Muscle layer of colon (tissue), 2 donors: ENCODE measurements at regions not wholly inside any gene's neighbourhood (a gene's known extent, or its start where the extent isn't known, plus 50 kb on each side); places are given as distances from the start of the nearest gene placed in this dataset.
"Not testable (repeated sequence)": the region's sequence is repeated elsewhere in the genome, so short reads cannot be mapped to it uniquely, and the experiment has no call there.

ENCODE experiments used
- H3K27ac ChIP-seq: one replicate; pipeline ENCODE4 v1.7.0; 2013; ENCODE audit warnings: low read depth, mild to moderate bottlenecking, low read length, moderate library complexity
- H3K27me3 ChIP-seq, 2 donors: one replicate each; pipeline ENCODE4 v1.7.0; 2013; ENCODE audit warnings: low read length in 2 of 2, mild to moderate bottlenecking in 2 of 2; ENCODE audit not compliant: insufficient read depth in 2 of 2, control insufficient read depth in 1 of 2
- H3K36me3 ChIP-seq: one replicate; pipeline ENCODE4 v1.7.0; 2013; ENCODE audit warnings: mild to moderate bottlenecking, low read length; ENCODE audit not compliant: insufficient read depth
- H3K4me1 ChIP-seq: one replicate; pipeline ENCODE4 v1.7.0; 2013; ENCODE audit warnings: mild to moderate bottlenecking, low read length; ENCODE audit not compliant: insufficient read depth
- H3K4me3 ChIP-seq, 2 donors: one replicate each; pipeline ENCODE4 v1.7.0; 2013; ENCODE audit warnings: low read length in 2 of 2, low read depth in 1 of 2, mild to moderate bottlenecking in 1 of 2, moderate library complexity in 1 of 2
- H3K9ac ChIP-seq: one replicate; pipeline ENCODE4 v1.7.0; 2013; ENCODE audit warnings: low read length
- H3K9me3 ChIP-seq: one replicate; pipeline ENCODE4 v1.7.0; 2013; ENCODE audit warnings: mild to moderate bottlenecking, low read length
- donor health status: abdominal sarcoma.
- donor health status: Adenocarcinoma of cecum.

- Histone ChIP-seq H3K36me3 (no peaks in the 10 kb centered on the region), H3K4me1 (no peaks in the 10 kb centered on the region), H3K27ac (no peak overlapping the region), H3K9me3 (no peaks in the 10 kb centered on the region), H3K4me3 (no peak overlapping the region), H3K27me3 (no peaks in the 10 kb centered on the region), H3K9ac (no peak overlapping the region)
Observed at GRCh38 chr5:117649821-117650220, 1075.2 kb upstream of the SEMA6A start.

- Histone ChIP-seq H3K27ac (no peak overlapping the region), H3K36me3 (no peaks in the 10 kb centered on the region), H3K27me3 (no peaks in the 10 kb centered on the region), H3K4me3 (no peak overlapping the region), H3K9ac (no peak overlapping the region), H3K9me3 (no peaks in the 10 kb centered on the region), H3K4me1 (no peaks in the 10 kb centered on the region)
Observed at GRCh38 chr5:117645400-117645799, 1070.8 kb upstream of the SEMA6A start.

- Histone ChIP-seq H3K4me1 (no peaks in the 10 kb centered on the region), H3K27ac (no peak overlapping the region), H3K36me3 (no peaks in the 10 kb centered on the region), H3K9me3 (no peaks in the 10 kb centered on the region), H3K4me3 (no peak overlapping the region), H3K9ac (no peak overlapping the region), H3K27me3 (no peaks in the 10 kb centered on the region)
Observed at GRCh38 chr5:117638581-117638980, 1064.0 kb upstream of the SEMA6A start.

GRCh38 chr5:117633093-117633492 is 1058.5 kb upstream of the SEMA6A start:
- Histone ChIP-seq H3K9me3 (no peaks in the 10 kb centered on the region), H3K4me3 (no peak overlapping the region), H3K27ac (no peak overlapping the region), H3K27me3 (no peaks in the 10 kb centered on the region), H3K36me3 (no peaks in the 10 kb centered on the region), H3K4me1 (no peaks in the 10 kb centered on the region), H3K9ac (no peak overlapping the region)

GRCh38 chr5:117624201-117624600 is 1049.6 kb upstream of the SEMA6A start:
- Histone ChIP-seq H3K4me1 (no peaks in the 10 kb centered on the region), H3K4me3 (no peak overlapping the region), H3K9me3 (no peaks in the 10 kb centered on the region), H3K9ac (no peak overlapping the region), H3K36me3 (no peaks in the 10 kb centered on the region), H3K27me3 (no peaks in the 10 kb centered on the region), H3K27ac (no peak overlapping the region)

- no peaks in the 10 kb centered on the region for H3K27me3 ChIP-seq
- no peak overlapping the region for H3K4me3 ChIP-seq
- no peaks in the 10 kb centered on the region for H3K9me3 ChIP-seq
- H3K27ac ChIP-seq = no peak overlapping the region
- H3K9ac ChIP-seq = no peak overlapping the region
- no peaks in the 10 kb centered on the region for H3K36me3 ChIP-seq
- no peaks in the 10 kb centered on the region for H3K4me1 ChIP-seq
Observed at GRCh38 chr5:117623042-117623805, 1048.6 kb upstream of the SEMA6A start.

GRCh38 chr5:117621921-117622320 is 1047.3 kb upstream of the SEMA6A start:
- Histone ChIP-seq H3K27me3 (no peaks in the 10 kb centered on the region), H3K4me1 (no peaks in the 10 kb centered on the region), H3K9ac (no peak overlapping the region), H3K36me3 (no peaks in the 10 kb centered on the region), H3K4me3 (no peak overlapping the region), H3K27ac (no peak overlapping the region), H3K9me3 (no peaks in the 10 kb centered on the region)

GRCh38 chr5:117615226-117615625 is 1040.6 kb upstream of the SEMA6A start:
- no peaks in the 10 kb centered on the region for H3K36me3 ChIP-seq
- H3K9me3 ChIP-seq = no peaks in the 10 kb centered on the region
- no peak overlapping the region for H3K27ac ChIP-seq
- H3K27me3 ChIP-seq = no peaks in the 10 kb centered on the region
- no peaks in the 10 kb centered on the region for H3K4me1 ChIP-seq
- no peak overlapping the region for H3K9ac ChIP-seq
- H3K4me3 ChIP-seq = no peak overlapping the region

GRCh38 chr5:117614408-117614807 is 1039.8 kb upstream of the SEMA6A start:
- H3K27me3 ChIP-seq = no peaks in the 10 kb centered on the region
- no peaks in the 10 kb centered on the region for H3K9me3 ChIP-seq
- H3K4me1 ChIP-seq = no peaks in the 10 kb centered on the region
- no peaks in the 10 kb centered on the region for H3K36me3 ChIP-seq
- H3K27ac ChIP-seq = no peak overlapping the region
- no peak overlapping the region for H3K9ac ChIP-seq
- no peak overlapping the region for H3K4me3 ChIP-seq

GRCh38 chr5:117604845-117605244 is 1030.2 kb upstream of the SEMA6A start:
- Histone ChIP-seq H3K27ac (no peak overlapping the region), H3K27me3 (no peaks in the 10 kb centered on the region), H3K9ac (no peak overlapping the region), H3K4me3 (no peak overlapping the region), H3K4me1 (no peaks in the 10 kb centered on the region), H3K36me3 (no peaks in the 10 kb centered on the region), H3K9me3 (no peaks in the 10 kb centered on the region)

- not testable (repeated sequence) for H3K4me3 ChIP-seq, H3K9ac ChIP-seq, H3K4me1 ChIP-seq
Observed at GRCh38 chr5:117599811-117600210, 1025.2 kb upstream of the SEMA6A start.

GRCh38 chr5:117594166-117594565 is 1019.5 kb upstream of the SEMA6A start:
- Histone ChIP-seq H3K9me3 (no peaks in the 10 kb centered on the region), H3K9ac (no peak overlapping the region), H3K4me3 (no peak overlapping the region), H3K27me3 (no peaks in the 10 kb centered on the region), H3K27ac (no peak overlapping the region), H3K36me3 (no peaks in the 10 kb centered on the region), H3K4me1 (no peaks in the 10 kb centered on the region)

More at GRCh38 chr5:117599811-117600210, 1025.2 kb upstream of the SEMA6A start:
- H3K9me3 ChIP-seq, H3K36me3 ChIP-seq, H3K27ac ChIP-seq, H3K27me3 ChIP-seq: not testable (repeated sequence)
